GM12865 (cell line): ENCODE measurements at regions not wholly inside any gene's neighbourhood (a gene's known extent, or its start where the extent isn't known, plus 50 kb on each side); places are given as distances from the start of the nearest gene placed in this dataset.

Experiments used
- DNase-seq: peaks from one replicate; pipeline ENCODE4 v3.0.0; 2010; ENCODE audit warnings: low read depth
- H3K4me3 ChIP-seq: 2 replicates; pipeline ENCODE4 v1.5.1; 2011; ENCODE audit warnings: mild to moderate bottlenecking, low read depth, low read length, control low read depth
- TF ChIP-seq, protein P1 (sequence below): IDR thresholded peaks from 2 replicates; pipeline ENCODE4 v1.5.1; 2011; ENCODE audit warnings: low read length, control low read depth, low read depth, inconsistent platforms; ENCODE audit not compliant: insufficient read depth; ENCODE audit errors: missing control alignments

DNA sequence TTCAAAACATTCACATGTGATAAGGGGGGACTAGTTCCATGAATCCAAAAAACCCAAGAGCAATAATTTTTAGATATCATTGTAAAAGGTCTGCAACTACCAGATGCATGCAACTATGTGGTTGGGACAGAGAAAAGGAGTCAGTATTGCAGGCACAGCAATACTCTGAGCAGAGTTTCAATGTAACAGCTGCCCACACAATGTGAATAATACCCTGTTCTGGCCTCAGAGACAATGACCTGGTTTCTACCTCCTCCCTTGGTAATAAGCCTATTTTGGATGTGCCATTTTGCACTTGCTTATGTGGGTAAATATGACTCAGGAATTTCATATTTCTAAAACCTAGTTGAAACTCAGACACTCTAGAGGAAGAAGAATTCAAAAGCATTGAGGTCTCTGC is 194.8 kb upstream of the RASGEF1B start:
- no peak for DNase-seq
- TF ChIP-seq, protein P1, sequence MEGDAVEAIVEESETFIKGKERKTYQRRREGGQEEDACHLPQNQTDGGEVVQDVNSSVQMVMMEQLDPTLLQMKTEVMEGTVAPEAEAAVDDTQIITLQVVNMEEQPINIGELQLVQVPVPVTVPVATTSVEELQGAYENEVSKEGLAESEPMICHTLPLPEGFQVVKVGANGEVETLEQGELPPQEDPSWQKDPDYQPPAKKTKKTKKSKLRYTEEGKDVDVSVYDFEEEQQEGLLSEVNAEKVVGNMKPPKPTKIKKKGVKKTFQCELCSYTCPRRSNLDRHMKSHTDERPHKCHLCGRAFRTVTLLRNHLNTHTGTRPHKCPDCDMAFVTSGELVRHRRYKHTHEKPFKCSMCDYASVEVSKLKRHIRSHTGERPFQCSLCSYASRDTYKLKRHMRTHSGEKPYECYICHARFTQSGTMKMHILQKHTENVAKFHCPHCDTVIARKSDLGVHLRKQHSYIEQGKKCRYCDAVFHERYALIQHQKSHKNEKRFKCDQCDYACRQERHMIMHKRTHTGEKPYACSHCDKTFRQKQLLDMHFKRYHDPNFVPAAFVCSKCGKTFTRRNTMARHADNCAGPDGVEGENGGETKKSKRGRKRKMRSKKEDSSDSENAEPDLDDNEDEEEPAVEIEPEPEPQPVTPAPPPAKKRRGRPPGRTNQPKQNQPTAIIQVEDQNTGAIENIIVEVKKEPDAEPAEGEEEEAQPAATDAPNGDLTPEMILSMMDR, result no peak
- H3K4me3 ChIP-seq, result no peak overlapping the region

DNA sequence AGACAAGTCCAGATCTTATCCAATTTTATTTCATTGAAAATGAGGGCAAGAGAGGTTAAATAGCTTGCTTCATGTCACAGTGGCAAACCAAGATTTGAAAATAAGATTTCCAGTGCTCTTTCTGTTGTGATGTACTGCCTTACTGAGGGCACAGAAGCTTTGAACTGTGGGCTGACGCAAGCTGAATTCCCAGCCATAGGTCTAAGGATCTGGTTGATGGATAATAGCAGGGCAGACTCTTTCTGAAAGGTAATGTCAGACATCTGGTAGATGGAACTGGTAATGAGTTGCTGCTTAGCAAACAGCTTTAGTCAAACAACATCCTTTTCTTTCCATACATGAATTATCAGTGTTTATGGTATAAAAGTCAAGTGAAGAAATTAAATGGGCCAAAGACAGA is 193.9 kb upstream of the RASGEF1B start:
- H3K4me3 ChIP-seq, result no peak overlapping the region
- TF ChIP-seq, protein P1, result no peak
- no peak for DNase-seq

DNA sequence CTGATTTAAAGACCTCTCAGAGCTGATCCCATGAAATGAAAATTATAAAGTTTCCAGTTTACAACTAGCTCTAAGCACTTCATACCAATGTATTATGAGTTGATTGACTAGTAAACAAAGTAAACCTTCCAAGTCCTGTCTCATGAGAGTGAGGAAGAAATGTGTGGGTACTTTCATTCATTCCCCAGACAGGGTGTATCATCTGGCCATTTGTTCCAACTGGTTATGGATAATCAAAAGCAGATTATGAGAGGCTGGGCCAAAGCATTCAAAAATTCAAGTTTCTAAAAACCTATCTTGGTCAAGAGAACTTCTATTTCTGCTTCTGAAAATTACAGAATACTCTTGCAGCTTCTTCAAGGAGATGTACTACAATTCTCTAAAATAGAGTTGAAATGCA is 193.3 kb upstream of the RASGEF1B start:
- no peak overlapping the region for H3K4me3 ChIP-seq
- DNase-seq, result no peak
- TF ChIP-seq, protein P1, result no peak

DNA sequence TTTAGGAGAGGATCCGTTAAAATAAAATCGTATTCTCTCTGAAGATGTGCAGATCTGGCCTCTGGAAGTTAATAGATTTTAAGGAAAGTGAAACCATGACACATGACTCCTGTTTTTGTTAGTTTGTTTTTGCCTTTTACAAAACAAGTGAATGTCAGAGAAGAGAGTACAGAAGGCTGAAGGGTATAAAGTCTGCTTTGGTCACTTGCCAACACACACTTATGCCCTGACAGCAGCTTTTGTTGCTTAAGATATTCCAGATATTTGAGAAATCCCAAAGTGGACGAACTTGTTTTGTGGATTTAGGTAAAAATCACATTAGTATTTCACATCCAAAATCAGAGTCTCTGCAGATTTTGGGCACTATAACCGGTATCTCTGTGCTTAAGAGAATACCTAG is 192.4 kb upstream of the RASGEF1B start:
- DNase-seq, result no peak
- H3K4me3 ChIP-seq, result no peak overlapping the region
- TF ChIP-seq, protein P1, result no peak

DNA sequence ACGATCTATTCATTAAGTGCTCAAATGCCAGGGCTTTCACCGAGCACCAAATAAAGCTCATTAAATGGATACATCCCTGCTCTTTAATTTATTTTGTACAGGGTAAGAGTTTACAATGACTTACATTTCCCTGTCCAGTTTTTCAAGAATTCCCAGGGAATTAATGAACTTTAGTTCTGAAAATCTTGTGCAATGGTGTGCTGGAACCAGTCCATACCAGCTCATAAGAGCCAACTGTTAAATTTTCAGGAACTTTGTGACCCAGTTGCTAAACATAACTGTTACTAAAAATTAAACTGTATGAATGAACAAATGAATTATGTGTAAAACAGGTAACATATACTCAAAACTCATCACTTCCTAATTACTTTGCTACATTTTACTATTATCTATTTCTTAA is 191.7 kb upstream of the RASGEF1B start:
- H3K4me3 ChIP-seq, result no peak overlapping the region

DNA sequence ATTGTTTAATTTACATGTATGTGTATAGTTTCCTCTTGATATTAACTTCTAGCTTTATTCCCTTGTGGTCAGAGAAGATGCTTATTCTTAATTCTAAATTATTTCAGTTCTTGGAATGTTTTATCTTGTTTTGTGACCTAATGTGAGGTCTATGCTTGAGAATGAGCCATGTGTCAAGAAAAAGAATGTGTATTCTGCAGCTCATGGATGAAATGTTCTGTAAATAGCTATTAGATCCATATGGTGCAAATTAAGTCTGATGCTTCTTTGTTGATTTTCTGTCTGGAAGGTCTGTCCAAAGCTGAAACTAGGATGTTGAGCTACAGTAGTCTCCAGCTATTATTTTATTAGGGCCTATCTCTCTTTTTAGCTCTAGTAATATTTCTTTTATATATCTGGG is 187.3 kb upstream of the RASGEF1B start:
- TF ChIP-seq, protein P1, result no peak
- H3K4me3 ChIP-seq, result no peak overlapping the region
- no peak for DNase-seq

More for the DNA sequence above, 191.7 kb upstream of the RASGEF1B start:
- DNase-seq, result no peak
- TF ChIP-seq, protein P1, result no peak

DNA sequence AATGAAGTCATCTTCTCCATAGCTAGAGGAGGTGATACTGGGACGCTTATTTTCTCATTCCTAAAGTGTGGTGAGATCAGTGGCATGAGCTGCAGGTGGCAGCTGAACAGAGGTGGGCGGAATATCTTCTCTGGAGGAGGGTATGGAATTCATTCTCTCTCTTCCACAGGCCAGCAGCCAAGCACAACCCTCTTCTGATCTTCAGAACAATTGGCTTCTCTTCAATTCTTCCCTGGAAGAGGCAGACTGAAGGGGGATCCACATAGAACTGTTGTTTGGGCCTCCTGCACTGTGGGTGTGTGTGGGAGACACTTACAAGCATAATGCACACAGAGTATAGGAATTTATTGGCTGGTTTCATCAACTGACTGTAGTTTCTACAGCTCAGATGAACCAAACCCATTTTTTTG is 180.4 kb upstream of the RASGEF1B start:
- TF ChIP-seq, protein P1, result no peak
- H3K4me3 ChIP-seq, result no peak overlapping the region
- DNase-seq, result no peak
